Lower lobe of right lung (tissue), 2 donors: ENCODE measurements at regions not wholly inside any gene's neighbourhood (a gene's known extent, or its start where the extent isn't known, plus 50 kb on each side); places are given as distances from the start of the nearest gene placed in this dataset.

Experiments
- ATAC-seq, 2 donors: fragments of 200-7000 bp; cut with Tn5 transposase; one replicate each; pipeline ENCODE4 v1.9.1; 2020 to 2022; ENCODE audit warnings: mild to moderate bottlenecking in 2 of 2, moderate library complexity in 2 of 2
- DNase-seq: peaks from one replicate; pipeline ENCODE4 v3.0.0-alpha.2; 2020
- H3K27ac ChIP-seq: fragments of 200-600 bp; one replicate; pipeline ENCODE4 v1.8.0; 2022
- H3K27me3 ChIP-seq: fragments of 200-600 bp; one replicate; pipeline ENCODE4 v1.8.0; 2022; ENCODE audit warnings: low read depth
- H3K36me3 ChIP-seq: fragments of 200-600 bp; one replicate; pipeline ENCODE4 v1.8.0; 2022; ENCODE audit warnings: mild to moderate bottlenecking
- H3K4me1 ChIP-seq: fragments of 200-600 bp; one replicate; pipeline ENCODE4 v1.8.0; 2022
- H3K4me3 ChIP-seq: fragments of 200-600 bp; one replicate; pipeline ENCODE4 v1.8.0; 2022; ENCODE audit warnings: mild to moderate bottlenecking
- H3K9me3 ChIP-seq: fragments of 200-600 bp; one replicate; pipeline ENCODE4 v1.8.0; 2022
- CTCF ChIP-seq: fragments of 200-600 bp; IDR thresholded peaks from one replicate; pipeline ENCODE4 v1.8.0; 2022; ENCODE audit warnings: antibody characterized with exemption, mild to moderate bottlenecking
- intact Hi-C: fragments of 100-400 bp; cut with DNase I; formaldehyde crosslinking; loops from one replicate; pipeline ENCODE4 v1.11.0; 2022
- donor health status: DM: no; HTN: yes; CAD: no; lungs with severe emphysema.

GRCh38 chr6:51098246-51098645 lies 279.6 kb downstream of the TFAP2B start:
- TF ChIP-seq CTCF = no peak
- H3K4me1 ChIP-seq = no peaks in the 10 kb centered on the region
- no peak for ATAC-seq

GRCh38 chr6:51098791-51099190 lies 280.1 kb downstream of the TFAP2B start:
- H3K4me3 ChIP-seq = no peak overlapping the region
- ATAC-seq = no peak
- intact Hi-C loops = no loop called here

More at GRCh38 chr6:51098246-51098645, 279.6 kb downstream of the TFAP2B start:
- Histone ChIP-seq H3K9me3 (no peaks in the 10 kb centered on the region), H3K4me3 (no peak overlapping the region), H3K27ac (no peak overlapping the region), H3K27me3 (no peaks in the 10 kb centered on the region), H3K36me3 (no peaks in the 10 kb centered on the region)
- intact Hi-C loops = no loop called here
- DNase-seq = no peak

GRCh38 chr6:51099201-51099600 lies 280.5 kb downstream of the TFAP2B start:
- H3K36me3 ChIP-seq = no peaks in the 10 kb centered on the region
- ATAC-seq = no peak

More at GRCh38 chr6:51098791-51099190, 280.1 kb downstream of the TFAP2B start:
- no peaks in the 10 kb centered on the region for H3K36me3 ChIP-seq
- TF ChIP-seq CTCF = no peak
- no peak overlapping the region for H3K27ac ChIP-seq
- no peaks in the 10 kb centered on the region for H3K27me3 ChIP-seq
- H3K4me1 ChIP-seq = no peaks in the 10 kb centered on the region
- H3K9me3 ChIP-seq = no peaks in the 10 kb centered on the region
- DNase-seq = no peak

GRCh38 chr6:51105357-51105756 lies 286.7 kb downstream of the TFAP2B start:
- no peaks in the 10 kb centered on the region for H3K4me1 ChIP-seq
- H3K27ac ChIP-seq = no peak overlapping the region
- intact Hi-C loops = no loop called here
- ATAC-seq (no peak), DNase-seq (no peak)
- TF ChIP-seq CTCF = no peak
- no peaks in the 10 kb centered on the region for H3K36me3 ChIP-seq
- H3K4me3 ChIP-seq = no peak overlapping the region
- H3K27me3 ChIP-seq = no peaks in the 10 kb centered on the region
- H3K9me3 ChIP-seq = no peaks in the 10 kb centered on the region

More at GRCh38 chr6:51099201-51099600, 280.5 kb downstream of the TFAP2B start:
- Histone ChIP-seq H3K27ac (no peak overlapping the region), H3K27me3 (no peaks in the 10 kb centered on the region), H3K9me3 (no peaks in the 10 kb centered on the region), H3K4me1 (no peaks in the 10 kb centered on the region), H3K4me3 (no peak overlapping the region)
- TF ChIP-seq CTCF = no peak
- no peak for DNase-seq
- intact Hi-C loops = no loop called here

- Histone ChIP-seq H3K27me3 (no peaks in the 10 kb centered on the region), H3K27ac (no peak overlapping the region), H3K9me3 (no peaks in the 10 kb centered on the region), H3K4me1 (no peaks in the 10 kb centered on the region), H3K36me3 (no peaks in the 10 kb centered on the region), H3K4me3 (no peak overlapping the region)
- no peak for TF ChIP-seq CTCF
- intact Hi-C loops = no loop called here
- no peak for DNase-seq
- ATAC-seq = no peak
Observed at GRCh38 chr6:51107769-51108203, 289.1 kb downstream of the TFAP2B start.
